NT2/D1 (cell line): ENCODE measurements at regions not wholly inside any gene's neighbourhood (a gene's known extent, or its start where the extent isn't known, plus 50 kb on each side); places are given as distances from the start of the nearest gene placed in this dataset.

Experiments
- YY1 ChIP-seq: IDR thresholded peaks from 2 replicates; pipeline ENCODE4 v1.6.1; 2011; ENCODE audit not compliant: insufficient read length, insufficient read depth
- ZNF274 ChIP-seq: IDR thresholded peaks from 2 replicates; pipeline ENCODE4 v1.6.1; 2011; ENCODE audit warnings: mild to moderate bottlenecking, low read depth, low read length

DNA sequence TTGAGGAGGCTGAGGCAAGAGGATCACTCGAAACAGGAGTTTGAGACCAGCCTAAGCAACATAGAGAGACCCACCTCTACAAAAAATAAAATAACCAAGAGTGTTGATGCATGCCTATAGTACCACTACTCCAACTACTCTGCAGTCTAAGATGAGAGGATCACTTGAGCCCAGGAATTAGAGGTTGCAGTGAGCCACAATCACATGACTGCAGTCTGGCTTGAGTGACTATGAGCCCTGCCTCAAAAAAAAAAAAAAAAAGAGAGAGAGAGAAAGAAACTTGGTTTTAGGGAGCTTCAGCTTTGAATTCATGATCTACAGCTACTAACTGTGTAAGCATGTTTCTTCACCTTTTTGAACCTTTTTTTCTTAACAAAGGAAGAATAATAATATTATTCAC lies 119.9 kb downstream of the HNMT start:
- no peak for TF ChIP-seq ZNF274
- TF ChIP-seq YY1, result no peak
